ENCODE measurements at regions not wholly inside any gene's neighbourhood (a gene's known extent, or its start where the extent isn't known, plus 50 kb on each side); places are given as distances from the start of the nearest gene placed in this dataset.

GRCh38 chr7:13333371-13333770, 645.9 kb downstream of the ARL4A start:
- TF ChIP-seq EZH2 (IDR thresholded peaks at IDR 0.05), result no peak
- TF ChIP-seq POLR2AphosphoS5 (IDR thresholded peaks at IDR 0.05; ENCODE audit: borderline replicate concordance, low read depth, low read length), result no peak
